ENCODE measurements at regions not wholly inside any gene's neighbourhood (a gene's known extent, or its start where the extent isn't known, plus 50 kb on each side); places are given as distances from the start of the nearest gene placed in this dataset.

DNA sequence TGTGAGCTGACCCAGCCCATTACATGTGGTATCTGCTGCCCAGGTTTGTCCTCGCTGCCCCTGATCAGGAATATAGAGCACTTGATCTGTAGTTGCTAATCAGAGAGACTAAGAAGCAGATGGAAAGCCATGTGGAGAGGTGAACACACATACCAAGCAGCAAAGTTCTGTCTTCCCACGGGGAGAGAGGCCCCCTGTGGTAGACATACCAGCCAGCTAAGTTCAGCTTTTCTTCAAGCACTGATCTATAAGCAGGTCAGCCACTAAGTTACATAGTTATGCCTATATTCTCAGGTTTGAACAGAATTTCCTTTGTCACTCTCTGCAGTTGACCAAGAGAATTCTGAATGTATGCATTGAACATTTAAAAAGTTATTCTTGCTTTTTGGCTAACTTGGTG is 76.4 kb downstream of the DDX3Y start:
- no peaks in the 10 kb centered on the region for H3K36me3 ChIP-seq
- no peak for DNase-seq
- TF ChIP-seq POLR2A (IDR thresholded peaks at IDR 0.05) (no peak), POLR2AphosphoS5 (IDR thresholded peaks at IDR 0.05) (no peak)
- TF ChIP-seq, protein P1, sequence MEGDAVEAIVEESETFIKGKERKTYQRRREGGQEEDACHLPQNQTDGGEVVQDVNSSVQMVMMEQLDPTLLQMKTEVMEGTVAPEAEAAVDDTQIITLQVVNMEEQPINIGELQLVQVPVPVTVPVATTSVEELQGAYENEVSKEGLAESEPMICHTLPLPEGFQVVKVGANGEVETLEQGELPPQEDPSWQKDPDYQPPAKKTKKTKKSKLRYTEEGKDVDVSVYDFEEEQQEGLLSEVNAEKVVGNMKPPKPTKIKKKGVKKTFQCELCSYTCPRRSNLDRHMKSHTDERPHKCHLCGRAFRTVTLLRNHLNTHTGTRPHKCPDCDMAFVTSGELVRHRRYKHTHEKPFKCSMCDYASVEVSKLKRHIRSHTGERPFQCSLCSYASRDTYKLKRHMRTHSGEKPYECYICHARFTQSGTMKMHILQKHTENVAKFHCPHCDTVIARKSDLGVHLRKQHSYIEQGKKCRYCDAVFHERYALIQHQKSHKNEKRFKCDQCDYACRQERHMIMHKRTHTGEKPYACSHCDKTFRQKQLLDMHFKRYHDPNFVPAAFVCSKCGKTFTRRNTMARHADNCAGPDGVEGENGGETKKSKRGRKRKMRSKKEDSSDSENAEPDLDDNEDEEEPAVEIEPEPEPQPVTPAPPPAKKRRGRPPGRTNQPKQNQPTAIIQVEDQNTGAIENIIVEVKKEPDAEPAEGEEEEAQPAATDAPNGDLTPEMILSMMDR (IDR thresholded peaks at IDR 0.05 in 8 of 11, conservative IDR thresholded peaks at IDR 0.05 in 3 of 11), result no peak
- no peaks in the 10 kb centered on the region for H3K9me3 ChIP-seq
- intact Hi-C loops (cut with DNase I; ENCODE audit: low total_unique reads), result no loop called here
- WGBS, 5 donors, result 56 to 63% (median 57%) methylated on average over 2 of the region's 2 CpGs; no CpG with 5 or more reads in 2 of the 5 donors
- H3K4me3 ChIP-seq, result no peak overlapping the region
- no peaks in the 10 kb centered on the region for H3K27me3 ChIP-seq (replicated peaks in 1 of 7)
- H3K4me1 ChIP-seq, result no peaks in the 10 kb centered on the region
- no peak overlapping the region for H3K27ac ChIP-seq

- no peaks in the 10 kb centered on the region for H3K27me3 ChIP-seq (replicated peaks in 1 of 7)
- DNase-seq, result no peak
- TF ChIP-seq, protein P1 (IDR thresholded peaks at IDR 0.05 in 8 of 11, conservative IDR thresholded peaks at IDR 0.05 in 3 of 11), result no peak
- TF ChIP-seq POLR2AphosphoS5 (IDR thresholded peaks at IDR 0.05), result no peak
- no peak for TF ChIP-seq POLR2A (IDR thresholded peaks at IDR 0.05)
- H3K4me3 ChIP-seq, result no peak overlapping the region
- no peaks in the 10 kb centered on the region for H3K4me1 ChIP-seq
- intact Hi-C loops (cut with DNase I; ENCODE audit: low total_unique reads), result no loop called here
- 86 to 99% methylated on average over 2 of the region's 2 CpGs; no CpG with 5 or more reads in 3 of the 5 donors for WGBS, 5 donors
- no peaks in the 10 kb centered on the region for H3K36me3 ChIP-seq
- no peak overlapping the region for H3K27ac ChIP-seq
- H3K9me3 ChIP-seq, result no peaks in the 10 kb centered on the region
These were observed 77.7 kb downstream of the DDX3Y start for GRCh38 chrY:12982249-12982829.

GRCh38 chrY:12984637-12985344 is 80.1 kb downstream of the DDX3Y start:
- intact Hi-C loops (cut with DNase I; ENCODE audit: low total_unique reads), result no loop called here
- TF ChIP-seq POLR2A (IDR thresholded peaks at IDR 0.05) (no peak), POLR2AphosphoS5 (IDR thresholded peaks at IDR 0.05) (no peak)
- TF ChIP-seq, protein P1 (IDR thresholded peaks at IDR 0.05 in 8 of 11, conservative IDR thresholded peaks at IDR 0.05 in 3 of 11), result no peak

GRCh38 chrY:13017493-13017892 is 112.8 kb downstream of the DDX3Y start:
- intact Hi-C loops (cut with DNase I; ENCODE audit: low total_unique reads), result no loop called here
- Histone ChIP-seq H3K4me3 (no peak overlapping the region), H3K27ac (no peak overlapping the region), H3K36me3 (no peaks in the 10 kb centered on the region), H3K9me3 (no peaks in the 10 kb centered on the region), H3K27me3 (replicated peaks in 1 of 7) (no peaks in the 10 kb centered on the region), H3K4me1 (no peaks in the 10 kb centered on the region)
- no peak for DNase-seq
- TF ChIP-seq POLR2A (IDR thresholded peaks at IDR 0.05), result no peak
- TF ChIP-seq POLR2AphosphoS5 (IDR thresholded peaks at IDR 0.05), result no peak
- TF ChIP-seq, protein P1 (IDR thresholded peaks at IDR 0.05 in 8 of 11, conservative IDR thresholded peaks at IDR 0.05 in 3 of 11), result no peak
- 85 to 87% (median 87%) methylated on average over 5 of the region's 5 CpGs; no CpG with 5 or more reads in 2 of the 5 donors for WGBS, 5 donors

More at GRCh38 chrY:12984637-12985344, 80.1 kb downstream of the DDX3Y start:
- no peaks in the 10 kb centered on the region for H3K9me3 ChIP-seq
- H3K27ac ChIP-seq, result no peak overlapping the region
- no peak for DNase-seq
- no peaks in the 10 kb centered on the region for H3K36me3 ChIP-seq
- H3K4me3 ChIP-seq, result no peak overlapping the region
- no peaks in the 10 kb centered on the region for H3K27me3 ChIP-seq (replicated peaks in 1 of 7)
- H3K4me1 ChIP-seq, result no peaks in the 10 kb centered on the region
- 63 to 87% (median 67%) methylated on average over 4 to 5 of the region's 5 CpGs; no CpG with 5 or more reads in 2 of the 5 donors for WGBS, 5 donors
